Skeletal muscle satellite cell (primary cell): ENCODE measurements at regions not wholly inside any gene's neighbourhood (a gene's known extent, or its start where the extent isn't known, plus 50 kb on each side); places are given as distances from the start of the nearest gene placed in this dataset.
"Not testable (repeated sequence)": the region's sequence is repeated elsewhere in the genome, so short reads cannot be mapped to it uniquely, and the experiment has no call there.

Experiments used
- H3K27me3 ChIP-seq: 2 replicates; pipeline ENCODE4 v1.7.0; 2013; ENCODE audit warnings: low read length; ENCODE audit not compliant: control insufficient read depth, insufficient read depth
- H3K36me3 ChIP-seq: 2 replicates; pipeline ENCODE4 v1.7.0; 2013; ENCODE audit warnings: mild to moderate bottlenecking, control low read depth, low read length; ENCODE audit not compliant: insufficient read depth
- H3K4me1 ChIP-seq: 2 replicates; pipeline ENCODE4 v1.7.0; 2013; ENCODE audit warnings: low read length; ENCODE audit not compliant: control insufficient read depth, insufficient read depth
- H3K4me2 ChIP-seq: 2 replicates; pipeline ENCODE4 v1.7.0; 2013; ENCODE audit warnings: mild to moderate bottlenecking, low read length
- H3K4me3 ChIP-seq: 2 replicates; pipeline ENCODE4 v1.7.0; 2013; ENCODE audit warnings: low read length
- H3K9ac ChIP-seq: 2 replicates; pipeline ENCODE4 v1.7.0; 2013; ENCODE audit warnings: mild to moderate bottlenecking, low read depth, low read length, moderate library complexity
- H3K9me3 ChIP-seq: replicated peaks from 2 replicates; pipeline ENCODE4 v1.7.0; 2013; ENCODE audit warnings: mild to moderate bottlenecking, control low read depth, low read length

DNA sequence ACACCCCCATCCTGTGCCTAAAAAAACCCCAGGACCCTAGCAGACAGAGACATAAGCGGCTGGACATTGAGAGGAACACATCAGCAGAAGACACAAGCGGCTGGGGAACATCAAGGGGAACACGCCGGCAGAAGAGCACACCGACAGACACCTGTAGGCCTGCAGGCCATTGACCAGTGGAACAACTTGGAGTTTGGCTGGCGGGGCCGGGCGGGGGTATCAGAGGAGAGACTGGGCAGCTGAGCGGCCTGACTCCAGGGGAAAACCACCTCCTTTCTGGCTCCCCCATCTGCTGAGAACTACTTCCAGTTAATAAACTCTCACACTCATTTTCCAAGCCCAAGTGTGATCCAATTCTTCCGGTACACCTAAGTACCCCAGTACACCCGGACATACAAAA lies 264.7 kb upstream of the ISX start:
- H3K4me3 ChIP-seq, result no peak overlapping the region
- no peaks in the 10 kb centered on the region for H3K36me3 ChIP-seq
- H3K9ac ChIP-seq, result no peak overlapping the region
- H3K9me3 ChIP-seq, result no peaks in the 10 kb centered on the region
- no peaks in the 10 kb centered on the region for H3K4me1 ChIP-seq
- no peak overlapping the region for H3K4me2 ChIP-seq
- H3K27me3 ChIP-seq, result no peaks in the 10 kb centered on the region

GRCh38 chr22:34804091-34804490 lies 261.9 kb upstream of the ISX start:
- Histone ChIP-seq H3K4me3 (no peak overlapping the region), H3K9ac (no peak overlapping the region), H3K4me2 (no peak overlapping the region)

GRCh38 chr22:34804604-34805003 lies 261.4 kb upstream of the ISX start:
- no peak overlapping the region for H3K4me2 ChIP-seq
- H3K9me3 ChIP-seq, result no peaks in the 10 kb centered on the region
- H3K36me3 ChIP-seq, result no peaks in the 10 kb centered on the region

More at GRCh38 chr22:34804091-34804490, 261.9 kb upstream of the ISX start:
- Histone ChIP-seq H3K27me3 (no peaks in the 10 kb centered on the region), H3K36me3 (no peaks in the 10 kb centered on the region), H3K4me1 (no peaks in the 10 kb centered on the region), H3K9me3 (no peaks in the 10 kb centered on the region)

DNA sequence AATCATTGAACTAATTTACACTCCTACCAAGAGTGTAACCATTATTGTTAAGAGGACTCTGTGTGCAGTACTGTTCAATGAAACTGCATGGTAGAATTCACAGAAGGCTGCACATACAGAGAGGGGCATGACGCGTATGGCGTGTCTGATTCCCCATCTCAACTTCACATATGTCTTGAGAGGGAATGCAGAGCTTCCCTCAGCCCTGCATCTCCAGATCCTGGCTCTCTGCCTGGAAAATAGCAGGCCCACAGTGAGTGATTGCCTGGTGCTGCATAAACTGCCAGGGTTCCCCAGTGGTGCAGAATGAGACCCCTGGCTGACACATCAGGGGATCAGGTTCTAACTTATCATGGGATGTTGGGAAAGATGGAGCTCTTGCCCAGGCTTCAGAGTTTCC lies 260.2 kb upstream of the ISX start:
- Histone ChIP-seq H3K9ac (no peak overlapping the region), H3K9me3 (no peaks in the 10 kb centered on the region), H3K4me2 (no peak overlapping the region), H3K27me3 (no peaks in the 10 kb centered on the region), H3K4me3 (no peak overlapping the region), H3K4me1 (no peaks in the 10 kb centered on the region), H3K36me3 (no peaks in the 10 kb centered on the region)

More at GRCh38 chr22:34804604-34805003, 261.4 kb upstream of the ISX start:
- H3K27me3 ChIP-seq, result no peaks in the 10 kb centered on the region
- no peak overlapping the region for H3K4me3 ChIP-seq
- no peaks in the 10 kb centered on the region for H3K4me1 ChIP-seq
- H3K9ac ChIP-seq, result no peak overlapping the region

- no peaks in the 10 kb centered on the region for H3K9me3 ChIP-seq
Measured at GRCh38 chr22:34808618-34809017, 257.3 kb upstream of the ISX start.

GRCh38 chr22:34812631-34813030 lies 253.3 kb upstream of the ISX start:
- H3K9ac ChIP-seq, result no peak overlapping the region

More at GRCh38 chr22:34808618-34809017, 257.3 kb upstream of the ISX start:
- no peaks in the 10 kb centered on the region for H3K27me3 ChIP-seq
- H3K4me3 ChIP-seq, result no peak overlapping the region
- H3K9ac ChIP-seq, result no peak overlapping the region
- no peaks in the 10 kb centered on the region for H3K4me1 ChIP-seq
- H3K36me3 ChIP-seq, result no peaks in the 10 kb centered on the region
- H3K4me2 ChIP-seq, result no peak overlapping the region

GRCh38 chr22:34814260-34815025 lies 251.5 kb upstream of the ISX start:
- Histone ChIP-seq H3K4me2 (no peak overlapping the region), H3K4me3 (no peak overlapping the region), H3K9me3 (peaks cover 9% of the 10 kb centered on the region), H3K27me3 (no peaks in the 10 kb centered on the region), H3K4me1 (no peaks in the 10 kb centered on the region), H3K36me3 (no peaks in the 10 kb centered on the region), H3K9ac (no peak overlapping the region)

More at GRCh38 chr22:34812631-34813030, 253.3 kb upstream of the ISX start:
- Histone ChIP-seq H3K27me3 (no peaks in the 10 kb centered on the region), H3K9me3 (peaks cover 9% of the 10 kb centered on the region), H3K4me2 (no peak overlapping the region), H3K4me3 (no peak overlapping the region), H3K4me1 (no peaks in the 10 kb centered on the region), H3K36me3 (no peaks in the 10 kb centered on the region)

DNA sequence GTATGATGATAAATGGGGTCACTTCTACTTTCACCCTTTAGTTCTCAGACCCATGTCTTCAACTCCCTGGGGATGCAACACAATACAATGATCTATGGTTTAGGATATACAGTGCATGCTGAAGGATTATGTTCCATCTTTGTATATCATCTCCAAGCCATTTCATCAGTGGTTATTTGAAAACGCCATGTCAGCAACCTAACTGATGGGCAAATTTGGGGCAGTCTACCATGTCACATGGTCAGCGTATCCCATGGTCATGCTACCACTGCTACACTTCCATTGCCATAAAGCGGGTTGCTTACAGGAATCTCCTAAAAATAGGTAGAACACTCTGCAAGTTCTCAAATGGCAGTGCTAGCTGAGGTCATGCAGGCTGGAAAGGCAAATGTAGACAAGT lies 236.5 kb upstream of the ISX start:
- Histone ChIP-seq H3K9me3 (peaks cover 10% of the 10 kb centered on the region), H3K4me1 (no peaks in the 10 kb centered on the region)

GRCh38 chr22:34834059-34834458 lies 231.9 kb upstream of the ISX start:
- H3K4me1 ChIP-seq, result no peaks in the 10 kb centered on the region
- peaks cover 5% of the 10 kb centered on the region for H3K9me3 ChIP-seq
- H3K36me3 ChIP-seq, result no peaks in the 10 kb centered on the region
- no peak overlapping the region for H3K9ac ChIP-seq
- H3K4me2 ChIP-seq, result no peak overlapping the region
- H3K4me3 ChIP-seq, result no peak overlapping the region
- H3K27me3 ChIP-seq, result no peaks in the 10 kb centered on the region

More for the DNA sequence above, 236.5 kb upstream of the ISX start:
- Histone ChIP-seq H3K9ac (no peak overlapping the region), H3K36me3 (no peaks in the 10 kb centered on the region), H3K4me3 (no peak overlapping the region), H3K27me3 (no peaks in the 10 kb centered on the region), H3K4me2 (no peak overlapping the region)

- not testable (repeated sequence) for H3K27me3 ChIP-seq, H3K9ac ChIP-seq, H3K4me2 ChIP-seq, H3K36me3 ChIP-seq, H3K4me1 ChIP-seq, H3K9me3 ChIP-seq, H3K4me3 ChIP-seq
Measured at GRCh38 chr22:34834541-34834940, 231.4 kb upstream of the ISX start.

DNA sequence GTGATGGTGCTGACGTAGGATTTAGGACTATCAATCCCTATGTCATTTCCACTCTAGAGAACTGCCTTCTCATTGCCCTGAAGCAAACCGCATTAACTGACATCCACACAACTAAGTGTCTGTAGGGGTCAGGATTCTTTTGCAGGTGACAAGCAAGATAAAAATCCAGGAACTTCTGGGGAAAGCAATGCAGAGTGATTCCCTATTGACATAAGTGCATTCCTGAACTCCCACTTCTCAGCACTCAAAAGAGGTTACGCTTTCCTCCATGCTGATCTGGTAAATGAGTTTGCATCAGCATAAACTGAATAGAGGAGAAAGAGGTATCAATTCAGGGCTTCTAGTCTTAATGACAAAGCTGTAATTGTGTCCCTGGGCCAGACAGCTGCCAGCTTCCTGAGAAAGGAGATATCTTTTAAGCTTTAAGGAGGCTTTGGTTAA lies 224.6 kb upstream of the ISX start:
- Histone ChIP-seq H3K9ac (no peak overlapping the region), H3K36me3 (no peaks in the 10 kb centered on the region), H3K4me2 (no peak overlapping the region), H3K4me1 (no peaks in the 10 kb centered on the region), H3K27me3 (no peaks in the 10 kb centered on the region), H3K9me3 (no peaks in the 10 kb centered on the region), H3K4me3 (no peak overlapping the region)

DNA sequence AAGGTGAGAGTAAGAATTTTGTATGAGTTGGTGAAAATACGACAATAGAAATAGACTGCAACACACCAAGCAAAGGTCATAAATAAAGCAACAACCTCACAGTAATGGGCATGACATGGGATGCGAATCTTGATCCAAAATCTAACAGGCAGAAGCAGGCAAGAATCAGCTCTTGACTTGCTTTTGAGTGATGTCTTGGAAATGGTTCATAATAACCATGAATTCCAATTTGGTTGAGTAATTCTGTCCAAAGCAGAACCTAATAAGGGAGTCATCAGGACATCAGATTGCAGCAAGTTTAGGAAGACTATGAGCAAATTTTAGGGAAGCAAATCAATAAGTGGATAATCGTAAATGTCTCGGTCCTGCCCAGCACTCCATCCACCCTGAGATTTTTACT lies 224.0 kb upstream of the ISX start:
- H3K27me3 ChIP-seq, result no peaks in the 10 kb centered on the region
- H3K9ac ChIP-seq, result no peak overlapping the region
- H3K4me1 ChIP-seq, result no peaks in the 10 kb centered on the region
- H3K36me3 ChIP-seq, result no peaks in the 10 kb centered on the region
- H3K4me3 ChIP-seq, result no peak overlapping the region
- H3K4me2 ChIP-seq, result no peak overlapping the region
- no peaks in the 10 kb centered on the region for H3K9me3 ChIP-seq
